Stimulated activated CD8-positive, alpha-beta memory T cell treated with anti-CD3 and anti-CD28 coated beads, Interleukin-4, amount 100 ng/mL, for 1 hour (primary cell): ENCODE measurements at regions not wholly inside any gene's neighbourhood (a gene's known extent, or its start where the extent isn't known, plus 50 kb on each side); places are given as distances from the start of the nearest gene placed in this dataset.
"Not testable (repeated sequence)": the region's sequence is repeated elsewhere in the genome, so short reads cannot be mapped to it uniquely, and the experiment has no call there.

Experiments
- DNase-seq, 2 donors: peaks; one replicate each; pipeline ENCODE4 v3.0.0-alpha.2; 2020; ENCODE audit warnings: low read depth in 2 of 2, low spot score in 1 of 2

- DNase-seq: no peak
These were observed 239.7 kb downstream of the FGF9 start for GRCh38 chr13:21910546-21910945.

- DNase-seq: no peak
These were observed 240.9 kb downstream of the FGF9 start for GRCh38 chr13:21911646-21912298.

GRCh38 chr13:21913010-21913409, 242.1 kb downstream of the FGF9 start:
- no peak for DNase-seq

- DNase-seq: no peak
These were observed 246.5 kb downstream of the FGF9 start for GRCh38 chr13:21917086-21918015.

- not testable (repeated sequence) for DNase-seq
These were observed 249.9 kb downstream of the FGF9 start for GRCh38 chr13:21920802-21921201.

- no peak for DNase-seq
These were observed 254.1 kb downstream of the FGF9 start for GRCh38 chr13:21924958-21925357.

- no peak for DNase-seq
These were observed 254.8 kb downstream of the FGF9 start for GRCh38 chr13:21925720-21926119.

- DNase-seq: no peak
These were observed 258.5 kb downstream of the FGF9 start for GRCh38 chr13:21929400-21929799.

- no peak for DNase-seq
These were observed 259.7 kb downstream of the FGF9 start for GRCh38 chr13:21930536-21930935.

- DNase-seq: no peak
These were observed 261.7 kb downstream of the FGF9 start for GRCh38 chr13:21932578-21932977.

- DNase-seq: no peak
These were observed 262.1 kb downstream of the FGF9 start for GRCh38 chr13:21932996-21933395.

- no peak for DNase-seq
These were observed 263.4 kb downstream of the FGF9 start for GRCh38 chr13:21934284-21934683.

- DNase-seq: no peak
These were observed 265.8 kb downstream of the FGF9 start for GRCh38 chr13:21936674-21937073.

GRCh38 chr13:21938168-21938567, 267.3 kb downstream of the FGF9 start:
- DNase-seq: no peak

GRCh38 chr13:21938636-21939035, 267.8 kb downstream of the FGF9 start:
- DNase-seq: no peak

GRCh38 chr13:21942061-21942460, 271.2 kb downstream of the FGF9 start:
- DNase-seq: no peak

- no peak for DNase-seq
These were observed 273.7 kb downstream of the FGF9 start for GRCh38 chr13:21944610-21945009.

GRCh38 chr13:21945195-21945594, 274.3 kb downstream of the FGF9 start:
- no peak for DNase-seq

- DNase-seq: no peak
These were observed 276.1 kb downstream of the FGF9 start for GRCh38 chr13:21946964-21947363.

- DNase-seq: no peak
These were observed 278.0 kb downstream of the FGF9 start for GRCh38 chr13:21948769-21949474.

- no peak for DNase-seq
These were observed 279.1 kb downstream of the FGF9 start for GRCh38 chr13:21949818-21950429.
